ENCODE measurements at regions not wholly inside any gene's neighbourhood (a gene's known extent, or its start where the extent isn't known, plus 50 kb on each side); places are given as distances from the start of the nearest gene placed in this dataset.
A peak's percentile ranks its signal among the peaks of the same experiment; 100 is the strongest.

- intact Hi-C loops (cut with micrococcal nuclease), result no loop called here
- no peak for DNase-seq
- no peak for ATAC-seq
These were observed 73.3 kb upstream of the SASH1 start for GRCh38 chr6:148269386-148269785.

GRCh38 chr6:148271711-148272439 is 70.8 kb upstream of the SASH1 start:
- ATAC-seq (peak; percentile 76), DNase-seq (no peak)

GRCh38 chr6:148272597-148272996 is 70.0 kb upstream of the SASH1 start:
- intact Hi-C loops (cut with micrococcal nuclease), result no loop called here
- ATAC-seq, result no peak

More at GRCh38 chr6:148271711-148272439, 70.8 kb upstream of the SASH1 start:
- intact Hi-C loops (cut with micrococcal nuclease), result no loop called here

GRCh38 chr6:148273962-148274752 is 68.5 kb upstream of the SASH1 start:
- DNase-seq (no peak), ATAC-seq (no peak)
- intact Hi-C loops (cut with micrococcal nuclease), result no loop called here

More at GRCh38 chr6:148272597-148272996, 70.0 kb upstream of the SASH1 start:
- DNase-seq, result no peak

- ATAC-seq (no peak), DNase-seq (no peak)
- intact Hi-C loops (cut with micrococcal nuclease), result no loop called here
These were observed 67.8 kb upstream of the SASH1 start for GRCh38 chr6:148274809-148275208.

GRCh38 chr6:148285205-148285604 is 57.4 kb upstream of the SASH1 start:
- intact Hi-C loops (cut with micrococcal nuclease), result no loop called here
- DNase-seq, result no peak
- no peak for ATAC-seq

- intact Hi-C loops (cut with micrococcal nuclease), result no loop called here
- ATAC-seq, result no peak
- no peak for DNase-seq
These were observed 56.1 kb upstream of the SASH1 start for GRCh38 chr6:148286563-148286962.

- no peak for DNase-seq
- intact Hi-C loops (cut with micrococcal nuclease), result no loop called here
- ATAC-seq, result peak; percentile 39
These were observed 54.9 kb upstream of the SASH1 start for GRCh38 chr6:148287623-148288333.

GRCh38 chr6:148288541-148288940 is 54.1 kb upstream of the SASH1 start:
- ATAC-seq, result peak; percentile 15
- intact Hi-C loops (cut with micrococcal nuclease), result no loop called here

GRCh38 chr6:148289153-148289552 is 53.5 kb upstream of the SASH1 start:
- DNase-seq (no peak), ATAC-seq (no peak)
- intact Hi-C loops (cut with micrococcal nuclease), result no loop called here

More at GRCh38 chr6:148288541-148288940, 54.1 kb upstream of the SASH1 start:
- no peak for DNase-seq

GRCh38 chr6:148291876-148292275 is 50.8 kb upstream of the SASH1 start:
- intact Hi-C loops (cut with micrococcal nuclease), result no loop called here
- DNase-seq (no peak), ATAC-seq (no peak)

All from left ventricle myocardium superior (tissue), 1 donor.